Colon (tissue), 2 donors: ENCODE measurements at regions not wholly inside any gene's neighbourhood (a gene's known extent, or its start where the extent isn't known, plus 50 kb on each side); places are given as distances from the start of the nearest gene placed in this dataset.
"Not testable (repeated sequence)": the region's sequence is repeated elsewhere in the genome, so short reads cannot be mapped to it uniquely, and the experiment has no call there.

ENCODE experiments used
- FAIRE-seq: peaks from 2 replicates; lab custom pipeline; 2012; peaks lifted over from hg19 to GRCh38; lab: Jason Lieb, UNC
- donor health status: control.
- donor health status: control.

DNA sequence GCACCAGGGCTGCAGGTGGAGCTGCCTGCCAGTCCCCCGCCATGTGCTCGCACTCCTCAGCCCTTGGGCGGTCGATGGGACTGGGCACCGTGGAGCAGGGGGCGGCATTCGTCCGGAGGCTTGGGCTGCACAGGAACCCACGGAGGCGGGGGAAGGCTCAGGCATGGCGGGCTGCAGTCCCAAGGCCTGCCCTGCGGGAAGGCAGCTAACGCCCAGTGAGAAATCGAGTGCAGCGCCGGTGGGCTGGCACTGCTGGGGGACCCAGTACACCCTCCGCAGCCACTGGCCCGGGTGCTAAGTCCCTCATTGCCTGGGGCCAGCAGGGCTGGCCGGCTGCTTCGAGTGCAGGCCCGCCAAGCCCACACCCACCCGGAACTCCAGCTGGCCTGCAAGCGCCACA lies 130.5 kb upstream of the RXFP2 start:
- FAIRE-seq = not testable (repeated sequence)

DNA sequence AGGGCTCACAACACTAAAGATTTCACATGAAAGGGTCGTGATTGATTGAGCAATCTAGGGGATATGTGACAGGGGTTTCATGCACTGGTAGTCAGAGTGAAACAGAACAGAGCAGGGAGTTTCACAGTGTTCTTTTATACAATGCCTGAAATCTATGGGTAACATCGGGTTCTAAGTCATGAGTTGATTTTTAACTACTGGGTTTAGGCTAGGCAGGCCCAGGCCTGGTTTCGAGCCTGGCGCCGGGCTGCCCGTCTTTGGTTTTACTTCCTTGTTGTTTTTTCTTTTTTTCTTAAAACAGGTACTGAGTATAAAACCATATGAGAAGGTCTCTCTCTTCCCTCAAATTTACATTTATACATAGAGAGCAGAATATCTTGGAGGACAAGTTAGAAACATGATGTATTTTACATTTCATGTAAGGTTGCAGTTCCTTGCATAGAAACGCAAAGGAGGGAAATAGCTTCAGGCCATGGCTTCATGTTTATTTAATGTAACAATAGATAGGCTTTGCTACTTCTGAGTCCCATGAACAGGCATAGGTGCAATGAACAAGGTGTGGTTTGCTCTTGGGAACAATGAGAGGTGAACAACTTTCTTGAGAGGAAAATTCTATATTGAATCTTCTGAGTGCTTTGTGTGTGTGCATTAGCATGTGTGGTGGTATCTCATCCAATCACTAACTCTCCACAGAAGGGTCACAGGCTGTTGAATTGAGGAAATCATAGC lies 128.9 kb upstream of the RXFP2 start:
- no peak for FAIRE-seq

DNA sequence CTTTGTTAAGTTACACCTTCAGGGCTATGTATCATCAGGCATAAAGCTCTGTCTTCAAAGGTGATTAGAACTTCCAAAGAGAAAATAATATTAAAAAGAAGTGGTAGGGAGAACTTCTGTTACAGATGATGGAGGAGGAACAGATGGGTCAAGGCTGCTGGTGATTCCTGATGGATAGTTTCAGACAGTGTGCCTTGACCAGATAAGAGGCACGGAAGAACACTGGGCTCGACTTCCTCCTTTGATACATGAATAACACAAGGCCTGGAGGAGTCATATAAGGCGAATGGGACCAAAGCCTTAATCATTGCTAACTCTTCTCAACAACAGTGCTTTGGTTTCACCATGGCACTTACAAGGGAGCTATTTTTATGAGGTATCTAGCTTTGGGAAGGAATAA lies 128.1 kb upstream of the RXFP2 start:
- no peak for FAIRE-seq

DNA sequence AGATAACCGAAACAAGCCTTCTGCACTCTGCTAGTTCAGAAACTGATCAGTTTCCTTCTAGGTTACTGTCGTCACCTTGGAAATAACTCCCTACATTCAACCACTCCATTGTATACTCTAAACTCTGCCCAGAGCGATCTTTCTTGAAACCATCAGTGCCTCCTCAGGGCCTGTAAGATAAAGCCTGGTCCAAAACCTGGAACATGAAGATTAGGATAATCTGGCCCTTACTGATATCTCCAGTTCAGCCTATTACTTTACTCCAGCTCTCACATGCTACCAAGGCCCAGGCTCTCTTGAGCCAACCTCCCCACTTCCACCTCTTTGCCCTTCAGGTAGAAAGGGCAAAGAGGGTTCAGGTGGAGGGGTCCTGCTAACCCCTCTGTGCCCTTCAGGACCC lies 125.3 kb upstream of the RXFP2 start:
- no peak for FAIRE-seq

DNA sequence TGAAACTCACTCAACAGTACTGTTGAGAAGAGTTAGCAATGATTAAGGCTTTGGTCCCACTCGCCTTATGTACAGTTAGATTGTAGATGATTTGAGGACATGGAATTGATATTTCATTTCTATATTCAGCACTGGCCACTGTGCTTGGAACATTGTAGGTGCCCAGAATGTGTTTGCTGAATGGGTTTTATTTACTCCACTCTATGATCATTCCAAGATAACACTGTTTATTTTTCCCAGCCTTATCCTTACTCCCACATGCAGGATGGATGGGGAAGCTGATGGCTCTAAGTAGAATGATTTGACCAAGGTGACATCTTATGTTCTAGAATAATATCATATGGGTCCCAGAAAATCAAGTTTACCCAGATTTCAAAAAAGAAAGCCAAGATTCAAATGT lies 124.6 kb upstream of the RXFP2 start:
- FAIRE-seq = no peak

DNA sequence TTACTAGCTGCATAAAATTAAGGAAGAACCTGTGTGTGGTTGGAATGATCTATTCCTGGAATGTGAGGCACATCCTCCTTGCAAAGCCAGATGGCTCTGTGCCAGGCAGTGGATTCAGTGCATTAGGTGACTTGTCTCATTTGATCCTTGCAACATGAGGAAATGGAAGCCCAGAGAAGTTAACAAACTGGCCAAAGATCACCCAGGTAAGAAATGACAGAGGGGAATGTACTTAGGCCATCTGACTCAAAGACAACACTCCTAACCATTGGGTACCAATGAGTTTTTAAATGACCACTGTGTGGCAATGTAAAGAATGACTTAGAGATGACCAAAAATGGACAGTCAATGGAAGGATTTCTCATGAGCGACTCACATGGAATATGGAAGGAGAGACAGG lies 114.2 kb upstream of the RXFP2 start:
- FAIRE-seq = no peak

DNA sequence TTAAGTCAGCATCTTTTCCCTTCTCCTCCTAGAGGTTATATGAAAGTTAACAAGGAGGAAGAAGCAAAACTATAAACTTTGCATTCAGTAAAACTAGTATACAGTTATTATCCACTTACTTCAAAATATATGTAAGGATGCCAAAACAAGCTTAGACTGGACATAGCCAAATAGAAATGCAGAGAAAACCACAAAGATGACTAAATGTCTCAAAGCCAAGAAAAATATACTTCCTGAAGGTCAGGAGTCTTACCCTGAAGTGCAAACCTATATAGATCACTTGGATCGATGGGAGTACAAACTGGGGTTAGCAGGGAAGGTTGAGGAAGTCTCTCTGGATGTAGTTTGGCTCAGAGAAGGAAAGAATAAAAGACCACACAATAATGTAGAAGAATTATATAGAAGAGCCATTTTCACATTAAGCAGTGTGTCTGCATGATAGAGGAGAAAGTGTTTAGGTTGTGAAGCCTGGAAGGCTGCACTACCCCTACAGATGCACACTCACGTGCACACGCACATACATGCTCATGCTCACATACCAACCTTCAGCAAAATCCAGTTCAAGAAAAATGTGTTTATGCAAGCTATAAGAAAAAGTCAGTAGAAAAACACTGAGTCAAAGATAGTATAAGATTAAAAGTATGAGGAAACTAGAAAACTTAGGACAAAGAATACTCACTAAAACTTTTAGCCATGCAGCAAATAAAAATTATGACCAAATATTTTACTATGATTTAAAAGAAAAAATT lies 112.1 kb upstream of the RXFP2 start:
- FAIRE-seq = no peak

DNA sequence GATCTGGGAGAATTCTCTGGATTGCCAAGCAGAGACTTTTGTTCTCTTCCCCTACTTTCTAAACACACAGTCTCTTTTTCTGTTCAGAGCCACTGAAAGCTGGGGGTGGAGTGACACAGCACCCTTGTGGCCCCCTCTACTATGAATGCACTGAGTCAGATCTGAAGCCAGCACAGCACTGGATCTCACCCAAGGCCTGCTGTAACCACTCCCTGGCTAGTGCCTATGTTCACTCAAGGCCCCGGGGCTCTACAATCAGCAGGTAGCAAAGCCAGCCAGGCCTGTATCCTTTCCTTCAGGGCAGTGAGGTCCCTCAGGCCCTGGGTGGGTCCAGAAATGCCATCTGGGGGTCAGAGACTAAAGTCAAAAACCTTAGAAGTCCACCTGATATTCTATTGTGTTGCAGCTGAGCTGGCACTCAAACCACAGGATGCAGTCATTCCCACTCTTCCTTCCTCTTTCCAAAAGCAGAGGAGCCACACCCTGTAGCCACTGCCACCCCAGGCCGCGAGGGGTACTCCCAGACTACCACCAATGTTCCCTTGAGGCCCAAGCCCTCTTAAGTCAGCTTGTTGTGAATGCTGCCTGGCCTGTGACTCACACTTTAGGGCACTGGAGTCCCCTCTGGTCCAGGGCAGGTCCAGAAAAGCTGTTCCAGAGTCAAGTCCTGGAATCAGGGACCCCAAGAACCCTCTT lies 110.1 kb upstream of the RXFP2 start:
- no peak for FAIRE-seq

DNA sequence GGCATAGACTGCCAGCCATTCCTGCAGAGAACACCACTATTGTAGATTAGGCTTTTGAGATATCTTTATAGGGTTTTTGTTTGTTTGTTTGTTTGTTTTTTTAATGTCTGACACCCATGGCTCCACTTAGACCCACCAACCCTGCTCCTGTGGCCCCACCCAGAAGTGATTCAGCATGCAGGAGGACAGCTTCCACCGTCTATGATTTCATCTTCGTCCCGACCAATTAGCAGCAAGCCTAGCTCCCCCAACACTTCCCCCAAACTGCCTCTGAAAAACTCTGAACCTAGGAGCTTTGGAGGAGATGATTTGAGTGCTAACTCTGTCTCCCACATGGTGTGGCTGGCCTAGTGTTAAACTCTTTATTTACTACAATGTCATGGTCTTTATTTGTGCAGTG lies 108.3 kb upstream of the RXFP2 start:
- no peak for FAIRE-seq

DNA sequence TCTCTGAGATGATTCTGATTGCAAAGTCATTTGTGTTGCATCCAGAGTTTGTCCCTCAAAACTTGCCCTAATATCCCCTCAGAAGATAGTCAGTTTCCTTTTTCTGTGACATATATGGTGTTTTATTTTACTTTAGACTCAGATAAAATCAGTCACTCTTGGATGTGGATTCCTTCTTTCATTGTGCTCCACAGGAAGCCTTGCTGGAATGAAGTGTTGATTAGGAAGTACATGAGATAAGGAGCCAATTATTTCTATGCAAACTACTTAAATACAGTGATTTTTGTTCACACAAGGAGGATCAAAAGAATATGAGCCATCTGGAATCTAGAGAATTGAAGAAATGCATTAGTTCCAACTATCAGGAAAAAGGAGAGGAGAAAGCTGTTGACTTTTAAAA lies 107.6 kb upstream of the RXFP2 start:
- FAIRE-seq = no peak

DNA sequence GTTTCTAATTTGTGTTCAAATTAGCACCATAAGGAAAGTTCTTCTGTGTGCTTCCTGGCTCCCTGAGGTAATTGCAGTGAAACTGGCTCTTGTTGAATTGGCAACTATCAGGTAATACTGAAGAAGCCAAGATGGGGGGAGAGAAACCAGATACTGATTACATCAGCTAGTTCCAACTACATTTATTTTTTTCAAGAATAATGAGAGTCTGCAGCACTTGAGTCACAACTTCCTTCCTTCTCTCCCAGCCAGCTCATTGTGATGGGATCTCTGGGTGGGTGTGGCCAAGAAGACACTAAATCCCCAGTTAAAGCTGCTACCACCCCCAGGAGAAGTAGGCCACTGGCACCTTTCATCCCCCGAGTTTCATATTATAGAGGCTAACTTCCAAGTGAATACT lies 100.7 kb upstream of the RXFP2 start:
- FAIRE-seq = no peak

DNA sequence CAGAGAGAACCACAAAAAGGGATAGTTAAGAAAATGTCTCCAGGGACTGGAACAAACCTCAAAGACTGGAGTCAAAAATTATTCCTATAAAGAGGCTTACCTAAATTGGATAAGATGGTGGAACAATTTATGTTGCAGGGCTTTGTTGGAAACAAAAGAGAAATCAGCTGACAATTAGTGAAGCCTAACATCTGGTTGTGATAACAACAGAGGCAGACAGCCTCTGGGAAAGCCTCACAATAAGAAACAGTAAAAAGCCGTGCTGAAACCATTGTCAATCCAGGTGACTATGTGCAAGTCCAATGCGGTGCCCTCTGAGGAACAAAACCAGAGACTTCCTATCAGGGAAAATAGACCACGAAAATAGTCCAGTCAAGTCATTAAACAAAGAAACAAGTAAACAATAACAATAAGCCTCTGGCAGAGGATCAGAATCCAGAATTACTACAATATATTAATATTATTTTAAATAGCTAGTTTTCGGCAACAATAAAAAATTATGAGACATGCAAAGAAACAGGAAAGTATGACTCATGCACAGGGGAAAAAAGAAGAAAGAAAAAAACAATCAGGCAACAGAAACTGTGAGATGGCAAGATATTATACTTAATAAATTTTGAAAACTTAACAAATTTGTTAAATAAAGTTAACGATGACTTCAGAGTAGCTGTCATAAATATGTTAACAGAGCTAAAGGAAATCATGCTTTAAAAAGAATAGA lies 99.7 kb upstream of the RXFP2 start:
- FAIRE-seq = no peak

DNA sequence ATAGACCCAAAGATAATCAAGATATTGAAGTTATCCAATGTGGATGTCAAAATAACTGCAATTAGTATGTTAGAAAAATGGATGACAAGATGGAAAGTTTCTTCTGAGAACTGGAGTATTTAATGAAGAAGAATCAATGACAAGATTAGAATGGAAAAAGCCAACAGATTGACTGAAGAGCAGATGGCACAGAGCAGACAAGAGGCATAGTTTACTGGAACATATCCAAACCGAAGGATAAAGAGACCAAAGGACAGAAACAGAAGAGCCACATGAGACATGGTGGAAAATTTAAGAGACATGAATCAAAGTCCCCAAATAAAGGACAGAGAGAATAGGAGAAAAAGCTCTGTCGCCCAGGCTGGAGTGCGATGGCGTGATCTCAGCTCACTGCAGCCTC lies 89.6 kb upstream of the RXFP2 start:
- no peak for FAIRE-seq

DNA sequence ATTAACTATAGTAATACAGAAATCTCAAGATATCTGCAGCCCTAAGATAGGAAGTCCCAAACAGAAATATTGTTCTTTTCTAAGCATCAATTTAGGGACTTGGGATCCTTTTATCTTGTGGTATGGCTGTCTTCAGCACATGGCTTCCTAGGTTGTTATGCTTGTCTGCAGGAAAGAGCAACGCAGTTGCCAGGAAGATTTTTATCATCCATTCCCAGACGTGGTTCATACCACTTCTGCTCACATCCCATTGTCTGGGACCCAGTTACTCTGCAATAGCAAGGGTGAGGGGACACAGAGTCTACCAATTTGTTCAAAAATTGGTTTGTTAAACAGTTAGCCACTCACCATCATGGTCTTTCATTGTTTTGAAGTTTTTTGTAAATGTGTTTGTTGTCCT lies 85.6 kb upstream of the RXFP2 start:
- no peak for FAIRE-seq

DNA sequence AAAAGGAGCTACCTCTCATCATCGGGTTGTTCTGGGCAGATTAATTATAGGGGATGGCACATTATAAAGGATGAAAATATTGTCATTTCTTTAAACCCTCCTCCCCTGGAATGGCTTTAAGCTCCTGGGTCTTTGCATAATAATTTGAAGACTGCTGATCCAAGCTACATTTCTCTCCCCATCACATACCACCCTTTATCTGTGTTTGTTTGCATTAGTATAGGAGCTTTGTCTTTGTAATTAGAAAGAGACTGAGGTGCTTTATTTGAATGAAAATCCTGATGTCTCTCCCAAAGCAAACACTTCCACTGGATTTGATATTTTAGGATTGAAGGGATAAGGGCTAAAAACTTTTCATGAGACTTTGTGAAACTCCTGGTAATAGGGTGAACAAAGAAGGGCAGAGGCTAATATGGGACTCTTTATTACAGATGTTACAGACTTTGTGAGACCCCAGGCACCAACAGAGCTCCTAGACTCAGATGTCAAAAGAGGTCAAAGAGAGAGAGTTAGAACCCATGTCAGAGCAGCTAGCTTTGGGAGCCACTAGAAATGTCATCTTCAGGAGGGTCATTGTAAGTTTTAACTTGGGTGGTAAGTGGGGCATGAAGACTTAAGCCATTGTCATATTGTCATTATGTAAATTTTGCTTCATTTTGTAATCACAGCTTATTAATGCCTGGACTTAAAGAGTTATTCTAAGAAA lies 75.3 kb upstream of the RXFP2 start:
- no peak for FAIRE-seq

DNA sequence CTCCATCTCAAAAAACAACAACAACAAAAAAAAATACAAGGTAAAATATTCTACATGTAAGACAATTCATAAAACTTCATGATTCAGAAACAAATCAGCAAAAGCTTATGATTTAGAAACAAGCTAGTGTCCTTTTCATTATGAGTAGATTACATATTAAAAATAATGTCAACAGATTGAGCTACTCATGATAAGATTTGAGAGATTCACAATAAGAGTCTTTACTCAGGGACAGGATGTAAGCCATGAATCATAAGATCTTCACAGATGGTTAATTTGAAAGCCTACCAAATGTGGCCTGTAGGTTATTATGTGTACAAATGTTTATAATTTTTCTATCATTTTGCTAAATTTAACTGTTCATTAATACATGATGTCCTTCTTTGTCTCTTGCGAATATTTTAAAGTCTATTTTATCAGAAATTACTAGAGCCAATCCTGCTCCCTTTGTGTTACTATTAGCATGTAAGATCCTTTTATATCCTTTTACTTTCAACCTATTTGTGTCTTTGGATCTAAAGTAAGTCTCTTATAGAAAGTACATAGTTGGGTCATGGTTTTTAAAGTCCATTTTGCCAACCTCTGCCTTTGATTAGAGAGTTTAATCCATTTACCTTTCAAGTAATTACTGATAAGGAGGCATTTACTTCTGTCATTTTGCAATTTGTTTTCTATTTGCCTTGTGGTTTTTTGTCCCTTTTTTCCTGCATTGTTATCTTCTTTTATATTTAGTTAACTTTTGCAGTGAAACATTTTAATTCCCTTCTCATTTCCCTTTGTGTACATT lies 68.3 kb upstream of the RXFP2 start:
- no peak for FAIRE-seq

DNA sequence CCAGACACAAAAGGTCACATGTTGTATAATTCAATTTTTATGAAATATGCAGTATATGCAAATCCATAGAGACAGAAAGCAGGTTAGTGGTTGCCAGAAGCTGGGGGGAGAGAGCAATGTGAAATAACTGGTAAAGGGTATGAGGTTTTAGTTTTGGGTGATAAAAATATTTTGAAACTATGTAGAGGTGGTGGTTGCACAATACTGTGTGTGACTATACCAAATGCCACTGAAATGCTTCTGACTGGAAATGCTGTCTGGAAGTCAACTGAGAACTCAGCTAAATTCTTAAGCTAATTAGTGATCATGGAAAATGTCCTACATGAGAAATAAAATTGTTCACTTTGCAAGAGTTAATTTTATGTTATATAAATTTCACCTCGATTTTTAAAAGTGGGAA lies 65.3 kb upstream of the RXFP2 start:
- FAIRE-seq = no peak

DNA sequence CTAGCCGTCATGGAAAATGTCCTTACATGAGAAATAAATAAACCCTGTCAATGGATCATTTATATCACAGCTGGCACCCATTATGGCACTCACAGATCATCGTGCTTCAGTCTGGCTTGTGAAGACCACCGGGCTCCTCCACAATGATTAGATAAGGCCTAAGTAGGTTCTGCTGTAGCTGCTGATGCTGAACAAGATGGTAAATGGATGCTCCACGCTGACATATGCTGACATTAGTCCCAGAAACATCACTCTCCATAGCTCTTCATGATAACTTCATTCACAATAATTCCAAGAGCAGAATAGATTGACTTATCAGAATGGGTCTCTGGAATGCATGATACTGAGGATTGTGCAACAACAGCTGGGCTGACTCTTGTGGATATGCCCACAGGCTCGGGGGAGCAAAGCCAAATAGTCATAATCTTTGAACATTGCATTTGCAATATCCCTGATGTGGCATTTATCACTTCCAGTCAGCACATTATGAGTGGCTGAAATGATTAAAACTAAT lies 63.8 kb upstream of the RXFP2 start:
- no peak for FAIRE-seq

DNA sequence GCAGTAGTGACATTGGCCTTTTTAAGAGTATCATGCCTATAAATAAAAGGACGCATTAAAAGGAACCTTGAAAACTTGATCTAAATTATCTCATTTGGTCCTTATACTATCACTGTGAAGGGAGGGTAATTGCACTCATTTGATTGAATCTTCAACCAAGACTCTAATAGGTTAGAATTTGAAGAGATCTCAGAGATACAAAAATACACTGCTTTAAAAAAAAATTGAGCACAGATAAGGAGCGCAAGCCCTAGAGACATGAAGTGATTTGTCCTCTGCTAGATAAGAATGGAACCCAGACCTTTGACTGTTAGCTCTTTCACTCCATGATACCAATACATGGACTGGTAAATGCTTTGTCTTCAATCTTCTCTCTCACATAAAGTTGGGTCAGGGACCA lies 58.2 kb upstream of the RXFP2 start:
- FAIRE-seq = no peak

DNA sequence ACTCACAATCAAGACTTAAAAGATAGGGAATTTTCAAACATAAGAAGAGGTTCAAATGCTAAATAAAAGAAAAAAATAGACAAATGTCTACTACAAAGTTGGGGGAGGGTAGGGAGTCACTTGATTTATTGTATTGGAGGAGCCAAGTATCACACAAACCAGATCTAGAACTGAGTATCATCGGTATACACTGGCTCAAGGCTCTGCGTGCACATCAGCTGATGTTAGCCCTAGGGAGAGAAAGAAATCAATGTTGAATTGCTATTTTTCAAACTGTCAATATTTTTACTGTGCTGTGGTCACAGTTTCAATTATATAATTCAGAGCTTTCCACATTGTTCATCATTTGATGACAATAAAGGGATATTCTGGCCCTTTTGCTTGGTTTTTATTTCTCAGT lies 54.9 kb upstream of the RXFP2 start:
- FAIRE-seq = no peak
